ENCODE measurements at regions not wholly inside any gene's neighbourhood (a gene's known extent, or its start where the extent isn't known, plus 50 kb on each side); places are given as distances from the start of the nearest gene placed in this dataset.

GRCh38 chr7:106606120-106606519, 54.8 kb downstream of the CCDC71L start:
- TF ChIP-seq, protein P1, sequence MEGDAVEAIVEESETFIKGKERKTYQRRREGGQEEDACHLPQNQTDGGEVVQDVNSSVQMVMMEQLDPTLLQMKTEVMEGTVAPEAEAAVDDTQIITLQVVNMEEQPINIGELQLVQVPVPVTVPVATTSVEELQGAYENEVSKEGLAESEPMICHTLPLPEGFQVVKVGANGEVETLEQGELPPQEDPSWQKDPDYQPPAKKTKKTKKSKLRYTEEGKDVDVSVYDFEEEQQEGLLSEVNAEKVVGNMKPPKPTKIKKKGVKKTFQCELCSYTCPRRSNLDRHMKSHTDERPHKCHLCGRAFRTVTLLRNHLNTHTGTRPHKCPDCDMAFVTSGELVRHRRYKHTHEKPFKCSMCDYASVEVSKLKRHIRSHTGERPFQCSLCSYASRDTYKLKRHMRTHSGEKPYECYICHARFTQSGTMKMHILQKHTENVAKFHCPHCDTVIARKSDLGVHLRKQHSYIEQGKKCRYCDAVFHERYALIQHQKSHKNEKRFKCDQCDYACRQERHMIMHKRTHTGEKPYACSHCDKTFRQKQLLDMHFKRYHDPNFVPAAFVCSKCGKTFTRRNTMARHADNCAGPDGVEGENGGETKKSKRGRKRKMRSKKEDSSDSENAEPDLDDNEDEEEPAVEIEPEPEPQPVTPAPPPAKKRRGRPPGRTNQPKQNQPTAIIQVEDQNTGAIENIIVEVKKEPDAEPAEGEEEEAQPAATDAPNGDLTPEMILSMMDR (IDR thresholded peaks at IDR 0.05; ENCODE audit: insufficient read depth, low read depth, low read length): no peak
- no peak for DNase-seq (ENCODE audit: low read depth)
- no peak overlapping the region for H3K4me3 ChIP-seq (ENCODE audit: low read depth, low read length)

DNA sequence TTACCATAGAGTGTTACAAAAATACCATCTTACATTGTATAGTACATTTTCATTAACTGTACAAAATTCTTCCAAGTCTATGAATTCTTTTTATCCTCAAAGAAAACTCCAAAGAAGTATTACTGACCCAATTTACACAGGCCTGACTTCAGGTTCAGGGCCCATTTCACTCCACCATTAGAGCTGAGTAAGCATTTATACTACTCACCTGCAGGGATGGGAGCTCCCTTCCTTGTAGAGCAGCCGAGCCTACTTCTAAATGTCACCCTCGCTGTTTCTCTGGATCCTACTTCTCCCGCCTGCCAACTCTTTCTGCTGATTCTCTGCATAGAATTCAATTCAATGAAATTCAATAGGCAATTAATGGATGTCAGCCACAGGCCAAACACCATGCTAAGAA, 56.0 kb downstream of the CCDC71L start:
- H3K4me3 ChIP-seq (ENCODE audit: low read depth, low read length): no peak overlapping the region
- TF ChIP-seq, protein P1 (IDR thresholded peaks at IDR 0.05; ENCODE audit: insufficient read depth, low read depth, low read length): no peak
- DNase-seq (ENCODE audit: low read depth): no peak

DNA sequence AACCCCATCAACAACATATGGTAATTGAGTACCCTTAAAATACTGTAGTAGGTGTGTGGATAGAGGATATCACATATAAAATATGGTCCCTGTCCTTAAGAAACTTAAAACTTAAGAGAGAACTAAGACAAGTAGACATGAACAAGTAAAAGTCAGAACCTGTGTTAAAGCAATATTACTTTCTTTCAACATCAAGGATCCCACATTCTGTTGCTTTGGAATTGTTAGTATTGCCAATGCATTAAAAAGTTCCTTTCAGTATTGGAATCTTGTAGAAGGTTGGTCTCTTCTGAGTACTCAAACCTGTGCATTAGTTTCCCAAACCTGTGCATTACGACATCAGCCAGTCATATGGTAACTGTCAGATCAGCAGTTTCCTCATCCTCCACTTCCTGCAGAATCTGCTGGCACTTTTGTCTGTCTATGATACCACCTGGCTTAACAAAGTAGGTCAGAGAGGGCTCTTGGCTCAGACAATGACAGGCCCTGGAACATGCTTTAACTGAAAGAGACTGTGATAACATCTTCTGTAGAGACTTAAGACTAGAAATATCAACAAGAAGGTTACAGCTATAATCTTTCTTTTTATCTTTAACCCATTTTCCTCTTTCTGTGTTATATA, 56.5 kb downstream of the CCDC71L start:
- no peak overlapping the region for H3K4me3 ChIP-seq (ENCODE audit: low read depth, low read length)
- TF ChIP-seq, protein P1 (IDR thresholded peaks at IDR 0.05; ENCODE audit: insufficient read depth, low read depth, low read length): no peak
- DNase-seq (ENCODE audit: low read depth): peak; percentile 33

- no peak overlapping the region for H3K4me3 ChIP-seq (ENCODE audit: low read depth, low read length)
- no peak for DNase-seq (ENCODE audit: low read depth)
- TF ChIP-seq, protein P1 (IDR thresholded peaks at IDR 0.05; ENCODE audit: insufficient read depth, low read depth, low read length): no peak
These were observed 57.6 kb downstream of the CCDC71L start for GRCh38 chr7:106603346-106603745.

DNA sequence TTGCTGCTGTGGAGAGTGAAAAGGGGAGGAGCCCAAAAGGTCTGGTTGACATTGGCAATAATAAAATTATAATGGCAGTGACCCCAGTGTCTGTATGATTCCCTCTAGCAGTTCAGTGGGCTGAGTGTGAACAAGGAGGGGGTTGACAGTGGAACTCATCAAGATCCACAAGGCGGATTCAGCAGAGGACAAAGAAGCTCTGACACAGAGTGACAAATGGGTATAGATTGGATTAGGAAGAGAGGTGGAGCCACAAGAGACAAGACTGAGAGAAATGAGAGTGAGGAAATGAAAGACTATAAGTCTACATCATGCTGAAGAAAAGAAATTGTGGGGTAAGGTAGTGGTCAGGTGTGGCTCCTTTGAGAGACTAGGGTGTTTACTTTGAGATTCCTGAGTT, 58.9 kb downstream of the CCDC71L start:
- H3K4me3 ChIP-seq (ENCODE audit: low read depth, low read length): no peak overlapping the region
- no peak for DNase-seq (ENCODE audit: low read depth)
- TF ChIP-seq, protein P1 (IDR thresholded peaks at IDR 0.05; ENCODE audit: insufficient read depth, low read depth, low read length): no peak

DNA sequence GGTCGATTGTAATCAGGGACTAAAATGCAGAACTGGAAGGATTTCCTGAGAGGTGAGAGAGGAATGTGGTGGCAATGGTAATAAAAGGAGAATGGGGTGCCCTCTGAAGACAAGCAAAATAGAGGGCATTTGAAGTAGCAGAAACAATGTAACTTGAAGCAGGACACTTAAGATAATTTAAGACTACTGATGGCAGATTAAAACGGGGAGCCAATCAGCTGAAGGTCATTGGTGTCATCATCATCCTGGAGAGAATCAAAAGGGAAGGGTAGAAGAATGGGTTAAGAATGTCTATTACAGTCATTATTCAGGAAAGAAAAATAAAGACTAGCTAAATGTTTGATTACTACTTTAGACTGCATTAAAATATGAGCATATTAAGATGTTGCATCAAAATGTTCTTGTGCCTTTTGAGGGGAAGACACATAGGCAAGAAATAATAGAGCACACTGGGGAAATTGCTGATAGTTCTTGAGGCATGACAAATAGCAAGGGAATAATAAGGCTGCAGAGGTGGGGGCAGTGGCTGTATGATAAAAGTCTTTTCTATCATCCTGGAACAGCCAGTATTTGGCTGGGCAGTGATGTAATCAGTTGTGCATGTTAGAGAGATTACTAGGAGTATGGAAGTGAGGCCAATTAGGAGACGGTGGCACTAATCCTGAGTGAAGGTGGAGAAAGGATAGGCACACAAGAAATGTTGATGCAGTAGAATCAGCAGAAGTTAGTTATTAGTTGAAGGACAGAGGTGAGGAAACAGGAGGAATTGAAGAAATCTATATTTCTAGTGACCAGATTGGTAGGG, 60.2 kb downstream of the CCDC71L start:
- DNase-seq (ENCODE audit: low read depth): no peak
- TF ChIP-seq, protein P1 (IDR thresholded peaks at IDR 0.05; ENCODE audit: insufficient read depth, low read depth, low read length): no peak
- H3K4me3 ChIP-seq (ENCODE audit: low read depth, low read length): no peak overlapping the region

All from fibroblast of villous mesenchyme (primary cell).